ENCODE measurements at regions not wholly inside any gene's neighbourhood (a gene's known extent, or its start where the extent isn't known, plus 50 kb on each side); places are given as distances from the start of the nearest gene placed in this dataset.

DNA sequence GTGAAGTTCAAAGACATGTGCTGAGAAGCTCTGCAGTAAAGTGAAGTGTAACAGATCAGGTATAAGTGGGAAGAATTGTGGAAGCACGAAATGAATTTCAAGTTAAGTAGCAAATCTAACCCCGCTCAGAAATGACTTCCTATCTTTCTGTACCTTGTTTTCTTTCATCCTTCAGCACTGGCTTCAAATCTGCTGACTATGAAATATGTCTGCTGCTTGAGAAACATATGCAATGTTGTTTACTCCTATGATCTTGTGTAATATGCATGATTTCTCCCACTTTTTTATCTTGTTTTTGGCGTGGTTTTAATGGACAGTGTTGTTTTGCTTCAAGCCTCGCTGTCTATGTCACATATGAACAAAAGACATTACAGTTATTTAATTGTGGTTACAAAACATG is 545.3 kb upstream of the NCAM2 start:
- TF ChIP-seq, protein P1, sequence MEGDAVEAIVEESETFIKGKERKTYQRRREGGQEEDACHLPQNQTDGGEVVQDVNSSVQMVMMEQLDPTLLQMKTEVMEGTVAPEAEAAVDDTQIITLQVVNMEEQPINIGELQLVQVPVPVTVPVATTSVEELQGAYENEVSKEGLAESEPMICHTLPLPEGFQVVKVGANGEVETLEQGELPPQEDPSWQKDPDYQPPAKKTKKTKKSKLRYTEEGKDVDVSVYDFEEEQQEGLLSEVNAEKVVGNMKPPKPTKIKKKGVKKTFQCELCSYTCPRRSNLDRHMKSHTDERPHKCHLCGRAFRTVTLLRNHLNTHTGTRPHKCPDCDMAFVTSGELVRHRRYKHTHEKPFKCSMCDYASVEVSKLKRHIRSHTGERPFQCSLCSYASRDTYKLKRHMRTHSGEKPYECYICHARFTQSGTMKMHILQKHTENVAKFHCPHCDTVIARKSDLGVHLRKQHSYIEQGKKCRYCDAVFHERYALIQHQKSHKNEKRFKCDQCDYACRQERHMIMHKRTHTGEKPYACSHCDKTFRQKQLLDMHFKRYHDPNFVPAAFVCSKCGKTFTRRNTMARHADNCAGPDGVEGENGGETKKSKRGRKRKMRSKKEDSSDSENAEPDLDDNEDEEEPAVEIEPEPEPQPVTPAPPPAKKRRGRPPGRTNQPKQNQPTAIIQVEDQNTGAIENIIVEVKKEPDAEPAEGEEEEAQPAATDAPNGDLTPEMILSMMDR (IDR thresholded peaks at IDR 0.05 in 8 of 11, conservative IDR thresholded peaks at IDR 0.05 in 3 of 11) = no peak
- TF ChIP-seq POLR2A (IDR thresholded peaks at IDR 0.05) = no peak
- no peak for TF ChIP-seq POLR2AphosphoS5 (IDR thresholded peaks at IDR 0.05)
